H9 (cell line): ENCODE measurements at regions not wholly inside any gene's neighbourhood (a gene's known extent, or its start where the extent isn't known, plus 50 kb on each side); places are given as distances from the start of the nearest gene placed in this dataset.

Source experiments
- DNase-seq: peaks from one replicate; pipeline ENCODE4 v3.0.0-alpha.2; 2017
- H2AFZ ChIP-seq: one replicate; pipeline ENCODE4 v1.6.1; 2013; ENCODE audit warnings: mild to moderate bottlenecking, low read length, control low read depth, moderate library complexity
- H2AK5ac ChIP-seq: 2 replicates; pipeline ENCODE4 v1.6.1; 2013; ENCODE audit warnings: low read length, control low read depth, mixed read lengths; ENCODE audit not compliant: insufficient read length
- H2BK120ac ChIP-seq: one replicate; pipeline ENCODE4 v1.6.1; 2013; ENCODE audit warnings: low read depth, mild to moderate bottlenecking, low read length, control low read depth, inconsistent platforms; ENCODE audit not compliant: poor library complexity, severe bottlenecking
- H2BK12ac ChIP-seq: 2 replicates; pipeline ENCODE4 v1.6.1; 2013; ENCODE audit warnings: low read length, control low read depth, mixed read lengths, low read depth; ENCODE audit not compliant: insufficient read length
- H2BK15ac ChIP-seq: 2 replicates; pipeline ENCODE4 v1.6.1; 2013; ENCODE audit warnings: low read depth, low read length, control low read depth
- H2BK20ac ChIP-seq: one replicate; pipeline ENCODE4 v1.6.1; 2013; ENCODE audit warnings: low read depth, mild to moderate bottlenecking, low read length, control low read depth, inconsistent platforms; ENCODE audit not compliant: poor library complexity, severe bottlenecking
- H2BK5ac ChIP-seq: 2 replicates; pipeline ENCODE4 v1.6.1; 2013; ENCODE audit warnings: low read length, control low read depth, mixed read lengths; ENCODE audit not compliant: insufficient read length
- H3K14ac ChIP-seq: 2 replicates; pipeline ENCODE4 v1.6.1; 2013; ENCODE audit warnings: low read length, control low read depth; ENCODE audit not compliant: insufficient read depth
- H3K18ac ChIP-seq: 2 replicates; pipeline ENCODE4 v1.6.1; 2013; ENCODE audit warnings: low read depth, mild to moderate bottlenecking, mixed read lengths, low read length, control low read depth; ENCODE audit not compliant: insufficient read length
- H3K23ac ChIP-seq: 2 replicates; pipeline ENCODE4 v1.6.1; 2013; ENCODE audit warnings: low read length, control low read depth, mixed read lengths, low read depth; ENCODE audit not compliant: insufficient read length
- H3K23me2 ChIP-seq: 2 replicates; pipeline ENCODE4 v1.6.1; 2013; ENCODE audit warnings: low read depth, mild to moderate bottlenecking, mixed read lengths, low read length, control low read depth; ENCODE audit not compliant: insufficient read length, poor library complexity, severe bottlenecking
- H3K27ac ChIP-seq: 2 replicates; pipeline ENCODE4 v1.5.1; 2013; ENCODE audit warnings: low read length, control low read depth, mixed read lengths, low read depth; ENCODE audit not compliant: insufficient read length
- H3K27me3 ChIP-seq: 2 replicates; pipeline ENCODE4 v1.6.1; 2013; ENCODE audit warnings: low read length, control low read depth, inconsistent platforms; ENCODE audit not compliant: insufficient read depth
- H3K4ac ChIP-seq: 2 replicates; pipeline ENCODE4 v1.6.1; 2013; ENCODE audit warnings: low read depth, mild to moderate bottlenecking, control low read depth, inconsistent platforms, low read length, moderate library complexity
- H3K4me1 ChIP-seq: 2 replicates; pipeline ENCODE4 v1.6.1; 2013; ENCODE audit warnings: low read length, control low read depth, inconsistent platforms; ENCODE audit not compliant: insufficient read depth
- H3K4me2 ChIP-seq: 2 replicates; pipeline ENCODE4 v1.6.1; 2013; ENCODE audit warnings: low read length, control low read depth, mixed read lengths; ENCODE audit not compliant: insufficient read length, insufficient read depth
- H3K56ac ChIP-seq: 2 replicates; pipeline ENCODE4 v1.6.1; 2013; ENCODE audit warnings: low read depth, mild to moderate bottlenecking, mixed read lengths, low read length, control low read depth; ENCODE audit not compliant: insufficient read length
- H3K79me1 ChIP-seq: 2 replicates; pipeline ENCODE4 v1.6.1; 2013; ENCODE audit warnings: low read depth, mild to moderate bottlenecking, moderate library complexity, low read length, control low read depth, inconsistent platforms; ENCODE audit not compliant: insufficient read depth, poor library complexity, severe bottlenecking
- H3K79me2 ChIP-seq: 2 replicates; pipeline ENCODE4 v1.6.1; 2013; ENCODE audit warnings: low read length, control low read depth, inconsistent platforms; ENCODE audit not compliant: insufficient read depth
- H3K9ac ChIP-seq: 2 replicates; pipeline ENCODE4 v1.6.1; 2013; ENCODE audit warnings: low read length, control low read depth, mixed read lengths; ENCODE audit not compliant: insufficient read length; ENCODE audit errors: extremely low read depth
- H3K9me3 ChIP-seq: one replicate; pipeline ENCODE4 v1.6.1; 2013; ENCODE audit warnings: low read depth, low read length, inconsistent platforms; ENCODE audit not compliant: control insufficient read depth
- H3T11ph ChIP-seq: one replicate; pipeline ENCODE4 v1.6.1; 2013; ENCODE audit warnings: mild to moderate bottlenecking, low read length, control low read depth, inconsistent platforms
- H4K20me1 ChIP-seq: one replicate; pipeline ENCODE4 v1.6.1; 2013; ENCODE audit not compliant: control insufficient read depth, insufficient read length, insufficient read depth
- H4K5ac ChIP-seq: 2 replicates; pipeline ENCODE4 v1.6.1; 2013; ENCODE audit warnings: low read depth, mild to moderate bottlenecking, mixed read lengths, low read length, control low read depth; ENCODE audit not compliant: insufficient read length
- H4K8ac ChIP-seq: replicated peaks from 2 replicates; pipeline ENCODE4 v1.6.1; 2013; ENCODE audit warnings: low read length, control low read depth, mixed read lengths, low read depth; ENCODE audit not compliant: insufficient read length
- H4K91ac ChIP-seq: 2 replicates; pipeline ENCODE4 v1.6.1; 2013; ENCODE audit warnings: low read depth, mild to moderate bottlenecking, moderate library complexity, mixed read lengths, low read length, control low read depth; ENCODE audit not compliant: insufficient read length
- H3K27ac Mint-ChIP-seq, 3 experiments: 2 replicates in 2 of 3; 3 replicates in 1 of 3; pipeline ENCODE4 v1.8.0; 2020 to 2021; ENCODE audit warnings: mixed read lengths in 3 of 3, mild to moderate bottlenecking in 1 of 3, moderate library complexity in 1 of 3
- H3K27me3 Mint-ChIP-seq: 2 replicates; pipeline ENCODE4 v1.8.0; 2021; ENCODE audit warnings: low read depth, mild to moderate bottlenecking, moderate library complexity, mixed read lengths
- H3K36me3 Mint-ChIP-seq, 3 experiments: 2 replicates in 2 of 3; 3 replicates in 1 of 3; pipeline ENCODE4 v1.8.0; 2020 to 2021; ENCODE audit warnings: low read depth in 3 of 3, mixed read lengths in 3 of 3; ENCODE audit not compliant: insufficient read depth in 1 of 3
- H3K4me1 Mint-ChIP-seq, 2 experiments: 2 replicates each; pipeline ENCODE4 v1.8.0; 2020; ENCODE audit warnings: mixed read lengths in 2 of 2
- H3K4me3 Mint-ChIP-seq, 2 experiments: 2 replicates in 1 of 2; 3 replicates in 1 of 2; pipeline ENCODE4 v1.8.0; 2020 to 2021; ENCODE audit warnings: mild to moderate bottlenecking in 2 of 2, mixed read lengths in 2 of 2, moderate library complexity in 1 of 2
- H3K9me3 Mint-ChIP-seq, 2 experiments: 2 replicates in 1 of 2; 3 replicates in 1 of 2; pipeline ENCODE4 v1.8.0; 2020; ENCODE audit warnings: mild to moderate bottlenecking in 2 of 2, mixed read lengths in 2 of 2, moderate library complexity in 1 of 2
- CTCF ChIP-seq: fragments of 200-600 bp; sonication (generic); conservative IDR thresholded peaks from 3 replicates; pipeline ENCODE4 v1.8.0; 2021; ENCODE audit warnings: antibody characterized with exemption, mild to moderate bottlenecking
- WGBS: extraction: QIAGEN DNeasy Blood & Tissue Kit; methylation state at CpG from one replicate; pipeline ENCODE4 v1.1.7; 2013; ENCODE audit warnings: missing lambda C conversion rate, low lambda C conversion rate, mixed read lengths; ENCODE audit not compliant: insufficient read length; ENCODE audit errors: extremely low coverage; 5-methylcytosine and 5-hydroxymethylcytosine counted together

- H2AK5ac ChIP-seq, result no peak overlapping the region
- TF ChIP-seq CTCF, result no peak
- no peak overlapping the region for H2BK12ac ChIP-seq
- no peak for DNase-seq
- H2BK120ac ChIP-seq, result no peak overlapping the region
- no peaks in the 10 kb centered on the region for H3K23me2 ChIP-seq
- H3K4me2 ChIP-seq, result no peak overlapping the region
- Mint-ChIP-seq H3K36me3 (no peaks in the 10 kb centered on the region), H3K4me3 (no peak overlapping the region), H3K9me3 (no peaks in the 10 kb centered on the region), H3K4me1 (peaks cover 0 to 3% of the 10 kb centered on the region in 2 experiments; a peak in 3 of 4 replicates), H3K27me3 (no peaks in the 10 kb centered on the region), H3K27ac (no peak overlapping the region)
- H3K23ac ChIP-seq, result no peak overlapping the region
- no peak overlapping the region for H3T11ph ChIP-seq
- no peak overlapping the region for H4K8ac ChIP-seq
- H3K4me1 ChIP-seq, result no peaks in the 10 kb centered on the region
- no CpG with 5 or more reads among the region's 2 CpGs for WGBS
- no peaks in the 10 kb centered on the region for H4K20me1 ChIP-seq
- H4K5ac ChIP-seq, result no peak overlapping the region
- H3K9ac ChIP-seq, result no peak overlapping the region
- no peak overlapping the region for H2BK15ac ChIP-seq
- H3K79me1 ChIP-seq, result no peaks in the 10 kb centered on the region
- H3K79me2 ChIP-seq, result no peaks in the 10 kb centered on the region
- no peak overlapping the region for H2BK5ac ChIP-seq
- no peak overlapping the region for H3K56ac ChIP-seq
- no peaks in the 10 kb centered on the region for H3K9me3 ChIP-seq
- no peak overlapping the region for H4K91ac ChIP-seq
- H3K14ac ChIP-seq, result no peak overlapping the region
- no peak overlapping the region for H2BK20ac ChIP-seq
- no peak overlapping the region for H3K18ac ChIP-seq
- H3K27ac ChIP-seq, result no peak overlapping the region
- H2AFZ ChIP-seq, result no peak overlapping the region
- H3K4ac ChIP-seq, result no peak overlapping the region
- no peaks in the 10 kb centered on the region for H3K27me3 ChIP-seq
Observed at GRCh38 chr3:68056556-68056955, 402.1 kb upstream of the SUCLG2 start.
